Nephron progenitor cell (in vitro differentiated cells): ENCODE measurements at regions not wholly inside any gene's neighbourhood (a gene's known extent, or its start where the extent isn't known, plus 50 kb on each side); places are given as distances from the start of the nearest gene placed in this dataset.
A peak's percentile ranks its signal among the peaks of the same experiment; 100 is the strongest.

Experiments used
- DNase-seq: peaks from one replicate; pipeline ENCODE4 v3.0.0; 2021
- H3K27ac Mint-ChIP-seq: 2 replicates; pipeline ENCODE4 v1.8.0; 2021; ENCODE audit warnings: mild to moderate bottlenecking, moderate library complexity, mixed read lengths
- H3K27me3 Mint-ChIP-seq: 2 replicates; pipeline ENCODE4 v1.8.0; 2021; ENCODE audit warnings: mild to moderate bottlenecking, low read depth, mixed read lengths; ENCODE audit not compliant: poor library complexity
- H3K36me3 Mint-ChIP-seq: 2 replicates; pipeline ENCODE4 v1.8.0; 2021; ENCODE audit warnings: low read depth, mixed read lengths
- H3K4me1 Mint-ChIP-seq: 2 replicates; pipeline ENCODE4 v1.8.0; 2021; ENCODE audit warnings: mixed read lengths
- H3K4me3 Mint-ChIP-seq: 2 replicates; pipeline ENCODE4 v1.8.0; 2021; ENCODE audit warnings: mild to moderate bottlenecking, moderate library complexity, mixed read lengths
- H3K9me3 Mint-ChIP-seq: 2 replicates; pipeline ENCODE4 v1.8.0; 2021; ENCODE audit warnings: mild to moderate bottlenecking, moderate library complexity, mixed read lengths
- CTCF ChIP-seq: fragments of 200-600 bp; sonication (generic); IDR thresholded peaks from 2 replicates; pipeline ENCODE4 v1.5.0; 2021; ENCODE audit warnings: antibody characterized with exemption

GRCh38 chr15:95845862-95846515 is 484.5 kb upstream of the NR2F2 start:
- TF ChIP-seq CTCF: no peak
- Mint-ChIP-seq H3K9me3 (peaks cover 12% of the 10 kb centered on the region), H3K27me3 (peaks cover 5% of the 10 kb centered on the region), H3K27ac (peak overlapping the region; percentile 99), H3K36me3 (peaks cover 18% of the 10 kb centered on the region), H3K4me3 (peak overlapping the region; percentile 35), H3K4me1 (peaks cover 83% of the 10 kb centered on the region)
- DNase-seq: peak; percentile 89

- peak overlapping the region; percentile 62 for H3K4me3 Mint-ChIP-seq
- DNase-seq: no peak
- peaks cover 5% of the 10 kb centered on the region for H3K27me3 Mint-ChIP-seq
- no peak for TF ChIP-seq CTCF
- H3K27ac Mint-ChIP-seq: peak overlapping the region; percentile 99
- peaks cover 18% of the 10 kb centered on the region for H3K36me3 Mint-ChIP-seq
- peaks cover 70% of the 10 kb centered on the region for H3K4me1 Mint-ChIP-seq
- peaks cover 12% of the 10 kb centered on the region for H3K9me3 Mint-ChIP-seq
Measured at GRCh38 chr15:95848126-95848525, 482.4 kb upstream of the NR2F2 start.

GRCh38 chr15:95850837-95851236 is 479.7 kb upstream of the NR2F2 start:
- H3K4me3 Mint-ChIP-seq: no peak overlapping the region
- peaks cover 43% of the 10 kb centered on the region for H3K4me1 Mint-ChIP-seq
- H3K27ac Mint-ChIP-seq: no peak overlapping the region
- no peak for DNase-seq
- H3K9me3 Mint-ChIP-seq: peaks cover 12% of the 10 kb centered on the region
- TF ChIP-seq CTCF: no peak
- H3K36me3 Mint-ChIP-seq: peaks cover 18% of the 10 kb centered on the region
- H3K27me3 Mint-ChIP-seq: peaks cover 2% of the 10 kb centered on the region

GRCh38 chr15:95853350-95853749 is 477.1 kb upstream of the NR2F2 start:
- Mint-ChIP-seq H3K4me3 (no peak overlapping the region), H3K4me1 (peaks cover 39% of the 10 kb centered on the region), H3K9me3 (peaks cover 12% of the 10 kb centered on the region), H3K27ac (no peak overlapping the region), H3K27me3 (no peaks in the 10 kb centered on the region), H3K36me3 (peaks cover 18% of the 10 kb centered on the region)
- no peak for TF ChIP-seq CTCF
- DNase-seq: no peak

- Mint-ChIP-seq H3K4me1 (peaks cover 21% of the 10 kb centered on the region), H3K9me3 (peaks cover 7% of the 10 kb centered on the region), H3K4me3 (no peak overlapping the region), H3K27me3 (peaks cover 3% of the 10 kb centered on the region), H3K36me3 (no peaks in the 10 kb centered on the region), H3K27ac (peak overlapping the region; percentile 21)
- no peak for TF ChIP-seq CTCF
- no peak for DNase-seq
Measured at GRCh38 chr15:95857124-95857757, 473.3 kb upstream of the NR2F2 start.

- peaks cover 24% of the 10 kb centered on the region for H3K4me1 Mint-ChIP-seq
- peaks cover 7% of the 10 kb centered on the region for H3K9me3 Mint-ChIP-seq
- no peak overlapping the region for H3K4me3 Mint-ChIP-seq
Measured at GRCh38 chr15:95857758-95858157, 472.7 kb upstream of the NR2F2 start.

More at GRCh38 chr15:95857758-95858157, 472.7 kb upstream of the NR2F2 start:
- H3K27ac Mint-ChIP-seq: no peak overlapping the region
- no peak for DNase-seq
- TF ChIP-seq CTCF: no peak
- peaks cover 4% of the 10 kb centered on the region for H3K27me3 Mint-ChIP-seq
- H3K36me3 Mint-ChIP-seq: no peaks in the 10 kb centered on the region
